A549 (cell line): ENCODE measurements at regions not wholly inside any gene's neighbourhood (a gene's known extent, or its start where the extent isn't known, plus 50 kb on each side); places are given as distances from the start of the nearest gene placed in this dataset.

Experiments
- ATAC-seq, 2 experiments: fragments of 200-7000 bp in 1 of 2; fragments of >200 bp in 1 of 2; cut with Nextera tagmentation in 1 of 2; cut with Tn5 transposase in 1 of 2; 3 replicates each; pipeline versions ENCODE4 v1.8.0 to v1.9.1; 2018 to 2020; ENCODE audit warnings: mild to moderate bottlenecking in 1 of 2, moderate library complexity in 1 of 2
- CTCF ChIA-PET: fragments of 300-600 bp; sonication (Branson Sonifier 250); formaldehyde crosslinking; extraction: SDS; loops from one replicate; lab custom pipeline; 2021; ENCODE audit warnings: antibody characterized with exemption, inconsistent platforms; lab: Yijun Ruan, JAX
- POLR2A ChIA-PET: fragments of 350-600 bp; formaldehyde crosslinking; extraction: SDS; loops from one replicate; lab custom pipeline; 2021; ENCODE audit warnings: antibody characterized with exemption, inconsistent platforms; lab: Yijun Ruan, JAX
- DNase-seq, 2 experiments: peaks; one replicate each; pipeline versions ENCODE4 v3.0.0 to v3.0.0-alpha.2; 2011 to 2016; ENCODE audit warnings: low read depth in 1 of 2, low spot score in 1 of 2
- FAIRE-seq: peaks from 2 replicates; lab custom pipeline; 2011; peaks lifted over from hg19 to GRCh38; lab: Jason Lieb, UNC
- H3K27ac ChIP-seq, 2 experiments: fragments of >200 bp; sonication (Bioruptor Twin); formaldehyde crosslinking; 3 replicates each; pipeline ENCODE4 v1.5.1; 2016 to 2017
- H3K4me1 ChIP-seq: fragments of >200 bp; sonication (Bioruptor Twin); formaldehyde crosslinking; 3 replicates; pipeline ENCODE4 v1.6.1; 2016
- H3K4me2 ChIP-seq: fragments of >200 bp; sonication (Bioruptor Twin); formaldehyde crosslinking; 3 replicates; pipeline ENCODE4 v1.6.1; 2016
- H3K4me3 ChIP-seq: fragments of >200 bp; sonication (Bioruptor Twin); formaldehyde crosslinking; 3 replicates; pipeline ENCODE4 v1.5.1; 2016
- H3K9me3 ChIP-seq: fragments of >200 bp; sonication (Bioruptor Twin); formaldehyde crosslinking; 3 replicates; pipeline ENCODE4 v1.6.1; 2016
- GATA3 ChIP-seq: IDR thresholded peaks from 2 replicates; pipeline ENCODE4 v1.6.1; 2012; ENCODE audit warnings: borderline replicate concordance
- HDAC2 ChIP-seq: fragments of 200-600 bp; sonication (generic); IDR thresholded peaks from 2 replicates; pipeline ENCODE4 v1.6.1; 2016
- HEYL ChIP-seq: fragments of 250-450 bp; sonication (Bioruptor Pico); IDR thresholded peaks from 2 replicates; pipeline ENCODE4 v1.8.0; 2021; ENCODE audit warnings: mild to moderate bottlenecking, moderate library complexity
- HOXA7 ChIP-seq: fragments of 250-450 bp; sonication (Bioruptor Pico); IDR thresholded peaks from 2 replicates; pipeline ENCODE4 v1.5.0; 2020; ENCODE audit warnings: mild to moderate bottlenecking, moderate library complexity
- JUNB ChIP-seq: fragments of >200 bp; sonication (Bioruptor Twin); formaldehyde crosslinking; IDR thresholded peaks from 2 replicates; pipeline ENCODE4 v1.6.1; 2016
- MAFK ChIP-seq: fragments of 450-650 bp; IDR thresholded peaks from 2 replicates; pipeline ENCODE4 v1.6.1; 2014; ENCODE audit not compliant: partially characterized antibody
- MYC ChIP-seq: IDR thresholded peaks from 2 replicates; pipeline ENCODE4 v1.6.1; 2012; ENCODE audit warnings: mild to moderate bottlenecking, inconsistent platforms, low read length, improper control_type of control experiment, borderline replicate concordance
- POLR2A ChIP-seq: IDR thresholded peaks from 2 replicates; pipeline ENCODE4 v1.6.1; 2012; ENCODE audit warnings: mild to moderate bottlenecking, low read length
- RAD21 ChIP-seq, 2 experiments: fragments of >200 bp in 1 of 2; sonication (Bioruptor Twin) in 1 of 2; formaldehyde crosslinking in 1 of 2; IDR thresholded peaks in 1 of 2; conservative IDR thresholded peaks in 1 of 2; 2 replicates in 1 of 2; 3 replicates in 1 of 2; pipeline ENCODE4 v1.6.1; 2012 to 2018; ENCODE audit warnings: inconsistent platforms in 1 of 2
- RCOR1 ChIP-seq: fragments of 150-350 bp; IDR thresholded peaks from 2 replicates; pipeline ENCODE4 v1.6.1; 2014; ENCODE audit warnings: antibody characterized with exemption, low read length, low read depth
- TFCP2L1 ChIP-seq: fragments of 250-450 bp; sonication (Bioruptor Pico); IDR thresholded peaks from 2 replicates; pipeline ENCODE4 v1.5.0; 2021; ENCODE audit warnings: mild to moderate bottlenecking
- TP53 ChIP-seq: fragments of 250-450 bp; sonication (Bioruptor Pico); IDR thresholded peaks from 2 replicates; pipeline ENCODE4 v1.5.0; 2021; ENCODE audit warnings: mild to moderate bottlenecking, moderate library complexity
- WGBS: methylation state at CpG from one replicate; pipeline ENCODE4 v1.1.6; 2017; ENCODE audit errors: missing lambda C conversion rate; 5-methylcytosine and 5-hydroxymethylcytosine counted together
- TF ChIP-seq, protein P1 (sequence below): fragments of 450-650 bp; IDR thresholded peaks from 2 replicates; pipeline ENCODE4 v1.6.1; 2014; ENCODE audit warnings: antibody characterized with exemption
- TF ChIP-seq, protein P2 (sequence below): fragments of 150-350 bp; IDR thresholded peaks from 2 replicates; pipeline ENCODE4 v1.6.1; 2014; ENCODE audit warnings: low read depth, mild to moderate bottlenecking, low read length
- TF ChIP-seq, protein P3 (sequence below): fragments of 250-450 bp; sonication (Bioruptor Pico); IDR thresholded peaks from 2 replicates; pipeline ENCODE4 v1.5.0; 2021; ENCODE audit warnings: mild to moderate bottlenecking, moderate library complexity, borderline replicate concordance
- TF ChIP-seq, protein P4 (sequence below): IDR thresholded peaks from 2 replicates; pipeline ENCODE4 v1.6.1; 2012
- TF ChIP-seq, protein P5 (sequence below): fragments of >200 bp; sonication (Bioruptor Twin); formaldehyde crosslinking; IDR thresholded peaks from 3 replicates; pipeline ENCODE4 v1.5.1; 2016
- TF ChIP-seq, protein P6 (sequence below): IDR thresholded peaks from 2 replicates; pipeline ENCODE4 v1.6.1; 2012

DNA sequence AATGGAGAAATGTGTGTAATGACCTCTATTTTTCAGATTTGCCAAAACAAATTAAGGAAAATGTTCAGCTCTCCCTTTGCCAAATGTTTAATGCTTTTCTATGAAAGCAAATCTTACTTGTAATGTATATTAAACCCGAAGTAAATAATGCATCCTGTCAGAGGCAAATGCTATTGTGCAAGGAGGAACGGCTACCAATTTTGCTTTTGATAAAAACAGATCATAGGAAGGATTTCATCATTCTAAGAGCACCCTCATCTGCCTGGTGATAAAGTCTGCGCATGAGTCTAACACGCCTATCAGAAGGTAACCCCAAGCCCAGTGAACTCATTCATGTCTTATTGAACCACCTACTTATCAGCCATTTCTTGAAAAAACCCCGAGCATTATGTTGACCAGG is 412.4 kb upstream of the MKI67 start:
- ATAC-seq = no peak
- FAIRE-seq = no peak
- DNase-seq = no peak
- H3K4me2 ChIP-seq = no peak overlapping the region
- no peaks in the 10 kb centered on the region for H3K4me1 ChIP-seq
- H3K4me3 ChIP-seq = no peak overlapping the region
- CTCF ChIA-PET = no interaction called here
- WGBS = 25% methylated on average over 5 of the region's 5 CpGs
- no peaks in the 10 kb centered on the region for H3K9me3 ChIP-seq
- POLR2A ChIA-PET = no interaction called here
- no peak overlapping the region for H3K27ac ChIP-seq
- TF ChIP-seq MAFK = no peak
- TF ChIP-seq, protein P1, sequence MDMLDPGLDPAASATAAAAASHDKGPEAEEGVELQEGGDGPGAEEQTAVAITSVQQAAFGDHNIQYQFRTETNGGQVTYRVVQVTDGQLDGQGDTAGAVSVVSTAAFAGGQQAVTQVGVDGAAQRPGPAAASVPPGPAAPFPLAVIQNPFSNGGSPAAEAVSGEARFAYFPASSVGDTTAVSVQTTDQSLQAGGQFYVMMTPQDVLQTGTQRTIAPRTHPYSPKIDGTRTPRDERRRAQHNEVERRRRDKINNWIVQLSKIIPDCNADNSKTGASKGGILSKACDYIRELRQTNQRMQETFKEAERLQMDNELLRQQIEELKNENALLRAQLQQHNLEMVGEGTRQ = no peak
- no peak for TF ChIP-seq HEYL (CRISPR knock-in tag)
- TF ChIP-seq, protein P2, sequence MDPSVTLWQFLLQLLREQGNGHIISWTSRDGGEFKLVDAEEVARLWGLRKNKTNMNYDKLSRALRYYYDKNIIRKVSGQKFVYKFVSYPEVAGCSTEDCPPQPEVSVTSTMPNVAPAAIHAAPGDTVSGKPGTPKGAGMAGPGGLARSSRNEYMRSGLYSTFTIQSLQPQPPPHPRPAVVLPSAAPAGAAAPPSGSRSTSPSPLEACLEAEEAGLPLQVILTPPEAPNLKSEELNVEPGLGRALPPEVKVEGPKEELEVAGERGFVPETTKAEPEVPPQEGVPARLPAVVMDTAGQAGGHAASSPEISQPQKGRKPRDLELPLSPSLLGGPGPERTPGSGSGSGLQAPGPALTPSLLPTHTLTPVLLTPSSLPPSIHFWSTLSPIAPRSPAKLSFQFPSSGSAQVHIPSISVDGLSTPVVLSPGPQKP = no peak
- no peak for TF ChIP-seq RCOR1
- TF ChIP-seq, protein P3, sequence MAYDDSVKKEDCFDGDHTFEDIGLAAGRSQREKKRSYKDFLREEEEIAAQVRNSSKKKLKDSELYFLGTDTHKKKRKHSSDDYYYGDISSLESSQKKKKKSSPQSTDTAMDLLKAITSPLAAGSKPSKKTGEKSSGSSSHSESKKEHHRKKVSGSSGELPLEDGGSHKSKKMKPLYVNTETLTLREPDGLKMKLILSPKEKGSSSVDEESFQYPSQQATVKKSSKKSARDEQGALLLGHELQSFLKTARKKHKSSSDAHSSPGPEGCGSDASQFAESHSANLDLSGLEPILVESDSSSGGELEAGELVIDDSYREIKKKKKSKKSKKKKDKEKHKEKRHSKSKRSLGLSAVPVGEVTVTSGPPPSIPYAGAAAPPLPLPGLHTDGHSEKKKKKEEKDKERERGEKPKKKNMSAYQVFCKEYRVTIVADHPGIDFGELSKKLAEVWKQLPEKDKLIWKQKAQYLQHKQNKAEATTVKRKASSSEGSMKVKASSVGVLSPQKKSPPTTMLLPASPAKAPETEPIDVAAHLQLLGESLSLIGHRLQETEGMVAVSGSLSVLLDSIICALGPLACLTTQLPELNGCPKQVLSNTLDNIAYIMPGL = no peak
- TF ChIP-seq, protein P4, sequence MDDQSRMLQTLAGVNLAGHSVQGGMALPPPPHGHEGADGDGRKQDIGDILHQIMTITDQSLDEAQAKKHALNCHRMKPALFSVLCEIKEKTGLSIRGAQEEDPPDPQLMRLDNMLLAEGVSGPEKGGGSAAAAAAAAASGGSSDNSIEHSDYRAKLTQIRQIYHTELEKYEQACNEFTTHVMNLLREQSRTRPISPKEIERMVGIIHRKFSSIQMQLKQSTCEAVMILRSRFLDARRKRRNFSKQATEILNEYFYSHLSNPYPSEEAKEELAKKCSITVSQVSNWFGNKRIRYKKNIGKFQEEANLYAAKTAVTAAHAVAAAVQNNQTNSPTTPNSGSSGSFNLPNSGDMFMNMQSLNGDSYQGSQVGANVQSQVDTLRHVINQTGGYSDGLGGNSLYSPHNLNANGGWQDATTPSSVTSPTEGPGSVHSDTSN = no peak

DNA sequence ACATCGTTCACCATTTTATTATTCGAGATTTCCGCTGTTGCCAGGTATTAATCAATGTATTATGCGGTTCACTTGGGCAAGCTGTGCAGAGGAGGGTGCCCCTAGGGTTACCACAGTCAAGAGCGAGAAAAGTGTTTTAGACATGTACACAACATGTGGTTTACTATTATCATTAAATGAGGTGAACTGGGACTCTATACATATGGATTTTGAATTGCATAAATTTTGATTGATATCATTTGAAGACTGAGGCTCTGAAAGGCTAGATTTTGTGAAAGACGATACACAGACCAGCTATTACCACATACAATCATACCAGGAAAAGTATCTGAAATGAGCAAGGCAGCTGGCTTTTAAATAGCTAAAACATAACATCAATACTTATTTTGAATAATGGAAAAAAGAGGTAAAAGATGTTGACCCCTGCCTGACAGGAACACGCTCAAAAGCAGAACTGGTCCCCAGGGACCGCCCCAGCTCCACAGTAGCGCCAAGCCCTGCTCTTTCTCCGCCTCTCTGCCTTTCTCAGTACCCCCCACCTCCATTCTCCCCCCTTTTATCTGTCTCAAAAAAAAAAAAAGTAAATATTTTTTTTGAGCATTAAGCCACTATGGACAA is 413.4 kb upstream of the MKI67 start:
- FAIRE-seq (no peak), ATAC-seq (no peak)
- WGBS = 37% methylated on average over 10 of the region's 10 CpGs
- POLR2A ChIA-PET = no interaction called here
- CTCF ChIA-PET = interaction anchor here (0.8 kb wide), 1 partner anchor 122 kb away, joined by 3 read pairs; no protein-coding TSS in a partner anchor
- no peak overlapping the region for H3K4me2 ChIP-seq
- H3K4me3 ChIP-seq = no peak overlapping the region
- no peaks in the 10 kb centered on the region for H3K9me3 ChIP-seq
- no peaks in the 10 kb centered on the region for H3K4me1 ChIP-seq
- TF ChIP-seq HDAC2 (no peak), MYC (no peak), POLR2A (no peak), TP53 (no peak), HEYL (CRISPR knock-in tag) (no peak), HOXA7 (CRISPR knock-in tag) (no peak), TFCP2L1 (CRISPR knock-in tag) (no peak), GATA3 (no peak), JUNB (no peak), RAD21 (conservative IDR thresholded peaks at IDR 0.05 in 1 of 2, IDR thresholded peaks at IDR 0.05 in 1 of 2) (no peak)
- TF ChIP-seq, protein P5, sequence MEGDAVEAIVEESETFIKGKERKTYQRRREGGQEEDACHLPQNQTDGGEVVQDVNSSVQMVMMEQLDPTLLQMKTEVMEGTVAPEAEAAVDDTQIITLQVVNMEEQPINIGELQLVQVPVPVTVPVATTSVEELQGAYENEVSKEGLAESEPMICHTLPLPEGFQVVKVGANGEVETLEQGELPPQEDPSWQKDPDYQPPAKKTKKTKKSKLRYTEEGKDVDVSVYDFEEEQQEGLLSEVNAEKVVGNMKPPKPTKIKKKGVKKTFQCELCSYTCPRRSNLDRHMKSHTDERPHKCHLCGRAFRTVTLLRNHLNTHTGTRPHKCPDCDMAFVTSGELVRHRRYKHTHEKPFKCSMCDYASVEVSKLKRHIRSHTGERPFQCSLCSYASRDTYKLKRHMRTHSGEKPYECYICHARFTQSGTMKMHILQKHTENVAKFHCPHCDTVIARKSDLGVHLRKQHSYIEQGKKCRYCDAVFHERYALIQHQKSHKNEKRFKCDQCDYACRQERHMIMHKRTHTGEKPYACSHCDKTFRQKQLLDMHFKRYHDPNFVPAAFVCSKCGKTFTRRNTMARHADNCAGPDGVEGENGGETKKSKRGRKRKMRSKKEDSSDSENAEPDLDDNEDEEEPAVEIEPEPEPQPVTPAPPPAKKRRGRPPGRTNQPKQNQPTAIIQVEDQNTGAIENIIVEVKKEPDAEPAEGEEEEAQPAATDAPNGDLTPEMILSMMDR = no peak
- TF ChIP-seq, protein P6, sequence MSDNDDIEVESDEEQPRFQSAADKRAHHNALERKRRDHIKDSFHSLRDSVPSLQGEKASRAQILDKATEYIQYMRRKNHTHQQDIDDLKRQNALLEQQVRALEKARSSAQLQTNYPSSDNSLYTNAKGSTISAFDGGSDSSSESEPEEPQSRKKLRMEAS = no peak
- TF ChIP-seq, all 56 proteins: peak for 0
- DNase-seq = no peak
- H3K27ac ChIP-seq = no peak overlapping the region
